Activated CD8-positive, alpha-beta memory T cell treated with anti-CD3 and anti-CD28 coated beads for 48 hours (primary cell): ENCODE measurements at regions not wholly inside any gene's neighbourhood (a gene's known extent, or its start where the extent isn't known, plus 50 kb on each side); places are given as distances from the start of the nearest gene placed in this dataset.

Experiments used
- DNase-seq, 3 experiments: peaks; one replicate each; pipeline ENCODE4 v3.0.0-alpha.2; 2020; ENCODE audit warnings: low read depth in 2 of 3, low spot score in 2 of 3

DNA sequence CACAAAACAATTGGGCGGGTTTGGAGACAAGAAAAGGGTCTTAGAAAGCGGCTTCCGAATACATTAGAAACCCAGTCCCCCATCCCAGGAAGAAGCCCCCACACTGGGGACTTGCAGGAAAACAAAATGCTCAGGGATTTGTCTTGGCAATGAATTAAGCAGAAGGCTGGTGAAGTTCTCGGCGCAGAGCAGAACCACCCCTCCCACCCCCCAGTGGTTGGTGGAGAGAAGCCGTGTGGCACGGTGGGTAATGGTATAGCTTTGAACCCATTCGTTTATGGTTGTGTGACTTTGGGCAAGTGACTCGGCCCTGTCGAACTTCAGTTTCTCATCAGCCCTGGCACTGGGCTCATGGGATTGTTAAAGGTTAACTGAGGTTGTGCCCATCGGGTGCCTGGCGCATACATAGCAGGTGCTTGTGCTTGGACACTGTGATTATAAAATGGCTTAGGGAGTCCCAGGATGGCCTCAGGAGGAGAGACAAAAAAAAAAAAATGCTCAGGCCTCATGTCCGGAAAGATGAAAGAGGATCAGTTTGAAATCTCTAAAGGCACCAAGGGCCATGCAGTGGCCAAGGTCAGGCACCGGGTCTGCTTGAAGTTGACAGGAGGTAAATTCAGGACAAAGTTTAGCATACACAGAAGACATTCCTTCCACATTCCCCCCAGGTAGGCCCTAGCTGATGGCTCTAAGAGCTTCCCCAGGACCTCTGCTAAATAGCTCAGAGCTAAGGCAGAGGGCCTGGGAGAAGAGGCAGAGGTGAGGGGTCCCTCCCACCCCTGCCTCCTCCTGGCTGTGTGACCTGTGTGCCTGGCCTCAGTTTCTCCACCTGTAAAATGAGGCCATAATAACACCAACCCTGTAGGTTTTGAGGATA lies 120.1 kb upstream of the PTPN1 start:
- DNase-seq: no peak

DNA sequence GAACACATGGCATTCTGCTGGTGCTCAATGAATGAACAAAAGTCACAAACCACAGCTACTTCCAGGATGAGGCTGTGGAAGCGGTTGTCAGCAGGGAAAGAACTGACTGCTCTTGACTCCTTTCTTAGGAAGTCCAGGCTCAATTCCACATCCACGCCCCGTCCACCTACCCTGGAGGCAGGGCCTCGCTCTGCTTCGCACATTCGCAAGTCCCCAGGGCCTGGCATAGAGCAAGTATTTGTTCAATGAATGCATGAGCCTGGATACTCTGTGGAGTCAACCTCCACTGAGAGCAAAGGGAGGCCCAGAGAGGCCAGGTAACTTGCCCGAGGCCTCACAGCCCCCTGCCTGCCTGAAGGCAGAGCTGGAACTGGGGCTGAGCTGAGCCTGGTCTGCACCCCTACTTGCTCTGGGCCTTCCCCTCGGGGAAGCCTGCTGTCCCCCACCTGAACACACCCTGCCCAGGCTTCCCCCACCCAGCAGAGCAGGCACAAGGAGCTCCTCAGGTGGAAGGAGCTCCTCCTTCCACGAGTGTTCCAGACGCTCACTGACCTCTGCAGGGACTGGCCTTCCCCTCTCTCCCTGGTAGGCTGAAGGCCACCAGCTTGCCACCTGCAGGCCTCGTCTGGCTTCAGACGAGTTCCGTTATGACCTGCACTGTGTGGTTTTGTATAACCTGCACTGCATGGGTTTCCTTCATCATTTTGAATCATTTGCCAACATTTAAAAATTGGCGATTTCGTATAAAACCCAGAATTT lies 119.3 kb upstream of the PTPN1 start:
- DNase-seq: no peak

- DNase-seq: no peak
These were observed 118.6 kb upstream of the PTPN1 start for GRCh38 chr20:50391444-50392137.

DNA sequence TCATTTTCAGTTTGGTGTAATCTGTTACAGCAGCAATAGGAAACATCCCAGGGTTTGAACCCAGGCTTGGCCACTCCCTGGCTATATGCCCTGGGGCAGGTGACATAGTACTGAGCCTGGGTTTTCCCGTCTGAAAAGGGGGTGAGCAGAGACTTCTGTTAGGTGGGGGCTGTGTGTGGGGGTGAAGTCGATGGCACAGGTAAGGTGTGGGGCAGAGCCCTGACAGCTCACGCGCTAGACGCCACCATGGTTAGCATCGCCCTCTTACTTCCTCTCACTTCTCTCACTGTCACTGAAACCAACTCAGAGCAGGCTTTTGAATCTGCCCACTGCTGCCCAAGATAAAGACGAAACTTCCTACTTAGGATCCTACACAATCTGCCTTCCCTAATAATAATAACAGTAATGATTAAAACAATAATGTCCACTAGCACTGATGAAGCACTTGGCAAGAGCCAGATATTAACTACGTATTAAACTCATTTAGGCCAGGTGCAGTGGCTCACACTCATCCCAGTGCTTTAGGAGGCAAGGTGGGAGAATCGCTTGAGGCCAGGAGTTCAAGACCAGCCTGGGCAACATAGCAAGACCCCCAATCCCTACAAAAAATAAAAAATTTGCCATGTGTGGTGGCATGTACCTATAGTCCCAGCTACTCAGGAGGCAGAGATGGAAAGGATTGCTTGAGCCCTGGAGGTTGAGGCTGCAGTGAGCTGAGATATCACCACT lies 117.9 kb upstream of the PTPN1 start:
- no peak for DNase-seq

GRCh38 chr20:50393242-50393641 lies 116.9 kb upstream of the PTPN1 start:
- DNase-seq: no peak

GRCh38 chr20:50393990-50394561 lies 116.1 kb upstream of the PTPN1 start:
- no peak for DNase-seq

DNA sequence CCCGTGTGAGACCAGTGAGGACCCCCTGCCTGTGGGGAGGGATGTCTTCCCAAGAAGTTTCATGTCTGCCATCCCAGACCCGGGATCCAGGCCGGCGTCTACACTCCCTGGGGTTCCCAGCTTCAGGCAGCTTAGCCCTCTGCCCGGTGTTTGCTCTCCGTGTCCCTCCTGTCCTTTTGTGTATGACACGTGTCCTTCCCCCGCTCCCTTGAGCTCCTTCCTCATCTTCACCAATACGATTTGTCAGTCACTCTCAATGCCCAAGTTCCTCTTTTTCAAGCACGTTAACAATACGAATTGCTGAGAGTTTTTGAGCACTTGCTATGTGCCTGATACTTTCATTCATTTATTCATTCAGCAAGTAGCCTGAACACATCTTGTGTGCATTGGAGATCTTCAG lies 115.6 kb upstream of the PTPN1 start:
- no peak for DNase-seq

DNA sequence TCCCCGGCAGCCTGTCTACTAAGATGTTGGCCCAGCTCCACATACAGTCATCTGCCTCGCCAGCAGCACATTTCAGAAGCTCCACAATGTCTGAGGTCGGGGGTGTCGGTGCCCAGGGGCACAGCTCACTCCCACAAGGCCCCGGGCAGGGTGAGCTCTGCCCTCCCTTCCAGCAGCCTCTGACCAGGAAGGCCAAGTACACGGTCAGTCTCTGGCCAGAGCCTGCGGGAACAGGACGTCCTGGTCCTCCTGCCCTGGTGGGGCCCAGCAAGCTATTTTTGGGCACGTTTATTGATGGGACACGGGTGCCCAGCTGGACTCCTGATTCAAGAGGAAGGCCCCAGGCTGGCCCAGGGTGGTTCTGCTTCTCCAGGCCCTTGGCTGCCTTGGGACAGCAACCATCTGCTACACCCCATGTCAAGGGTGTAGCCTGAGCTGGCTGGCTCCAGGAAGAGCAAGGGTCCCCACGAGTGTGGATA lies 114.9 kb upstream of the PTPN1 start:
- DNase-seq: no peak

- DNase-seq: no peak
These were observed 114.2 kb upstream of the PTPN1 start for GRCh38 chr20:50395914-50396488.

GRCh38 chr20:50396623-50397022 lies 113.6 kb upstream of the PTPN1 start:
- DNase-seq: no peak

GRCh38 chr20:50397058-50397457 lies 113.1 kb upstream of the PTPN1 start:
- DNase-seq: no peak

- DNase-seq: no peak
These were observed 112.1 kb upstream of the PTPN1 start for GRCh38 chr20:50398064-50398463.

DNA sequence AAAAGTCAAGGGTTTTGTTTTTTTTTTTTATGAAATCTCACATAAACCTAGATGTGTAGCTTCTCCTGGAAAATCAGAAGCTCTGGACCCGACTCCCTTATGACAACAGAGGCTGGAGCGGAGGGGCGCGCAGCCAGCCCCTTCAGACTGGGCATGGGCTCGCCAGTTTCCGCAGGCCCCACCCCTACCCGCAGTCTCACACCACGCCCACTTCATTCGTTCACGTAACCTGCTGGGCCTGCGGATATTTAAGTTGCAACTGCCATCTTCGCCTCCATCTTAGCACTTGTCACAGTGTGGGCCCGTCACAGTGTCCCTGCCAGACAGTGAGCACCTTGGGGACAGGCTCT lies 111.7 kb upstream of the PTPN1 start:
- no peak for DNase-seq

DNA sequence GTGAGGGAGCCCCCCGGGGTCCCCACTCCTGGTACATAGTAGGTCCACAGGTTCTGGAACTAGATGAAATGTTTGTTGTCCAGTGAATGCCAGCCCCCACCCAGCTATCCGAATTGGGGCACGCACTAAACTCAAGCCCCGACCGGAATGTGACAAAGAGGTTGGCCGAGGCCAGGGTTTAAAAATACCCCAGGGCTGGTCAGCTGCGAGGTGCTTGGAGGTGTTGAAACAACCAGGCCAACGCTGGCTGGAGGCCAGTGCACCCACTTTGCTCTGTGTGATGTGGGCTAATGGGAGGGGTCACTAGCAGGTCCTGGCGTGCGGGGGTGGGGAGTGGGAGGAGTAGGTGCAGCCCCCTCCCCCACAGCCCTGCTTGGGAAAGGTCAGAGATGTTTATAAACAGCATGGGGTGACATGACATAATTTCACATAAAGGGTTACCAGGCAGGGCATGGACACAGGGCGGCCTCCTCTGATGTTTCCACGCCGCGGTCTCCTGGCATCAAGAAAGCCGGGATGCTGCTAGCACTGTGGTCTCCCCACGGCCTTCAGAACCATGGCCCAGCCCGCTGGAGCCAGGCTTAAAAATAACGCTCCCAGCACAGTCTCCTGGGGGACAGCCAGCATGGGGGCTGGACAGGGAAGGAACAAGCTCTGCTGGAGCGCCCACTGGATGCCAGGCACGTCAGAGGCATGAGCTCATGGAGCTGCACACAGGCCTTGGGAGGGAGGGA lies 111.2 kb upstream of the PTPN1 start:
- DNase-seq: no peak

DNA sequence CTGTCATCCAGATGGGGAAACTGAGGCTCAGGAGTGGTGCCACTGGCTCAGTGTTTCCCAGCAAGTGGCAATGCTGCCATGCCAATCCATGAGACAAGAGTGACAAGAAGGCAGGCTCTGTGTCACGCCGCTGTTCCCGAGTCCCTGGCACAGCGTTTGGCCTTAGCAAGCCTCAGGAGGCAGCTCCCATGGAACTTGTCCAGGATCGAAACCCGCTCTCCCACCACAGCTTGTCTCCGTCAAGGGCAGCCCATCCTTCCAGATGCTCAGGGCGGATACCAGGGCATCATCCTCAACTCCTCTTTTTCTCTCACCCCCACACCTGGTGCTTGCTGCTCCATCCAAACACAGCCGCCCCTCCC lies 110.6 kb upstream of the PTPN1 start:
- DNase-seq: no peak

DNA sequence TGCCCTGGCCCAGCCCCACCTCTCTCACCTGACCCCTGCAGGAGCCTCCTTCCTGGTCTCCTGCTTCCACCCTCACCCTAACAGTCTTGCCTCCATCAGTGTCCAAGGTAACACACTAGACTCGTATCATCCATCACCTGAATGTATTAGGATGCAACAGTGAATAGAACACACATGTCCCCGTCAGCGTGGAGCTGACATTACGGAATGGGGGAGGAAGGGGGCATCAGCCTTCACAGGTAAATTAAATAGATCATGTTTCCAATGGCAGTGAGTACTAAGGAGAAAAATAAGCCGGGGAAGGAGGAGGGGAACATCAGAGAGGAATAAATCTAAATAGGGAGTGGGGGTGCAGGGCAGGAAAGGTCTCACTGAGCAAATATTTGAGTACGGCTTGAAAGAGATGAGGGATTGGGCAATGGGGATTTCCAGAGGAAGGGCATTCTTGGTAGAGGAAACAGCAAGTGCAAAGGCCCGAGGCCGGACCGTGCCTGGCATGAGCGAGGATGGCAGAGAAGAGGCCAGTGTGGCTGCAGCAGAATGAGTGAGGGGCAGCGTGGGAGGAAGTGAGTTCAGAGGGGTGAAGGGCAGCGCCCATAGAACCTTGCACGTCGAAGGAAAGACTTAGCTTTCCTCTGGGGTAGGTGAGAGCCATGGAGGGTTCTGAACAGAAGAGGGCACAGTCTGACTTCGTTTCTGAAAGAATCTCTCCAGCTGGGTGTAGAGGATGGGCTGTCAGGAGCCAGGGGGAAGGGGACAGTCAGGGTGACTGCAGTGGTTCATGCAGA lies 110.1 kb upstream of the PTPN1 start:
- no peak for DNase-seq

DNA sequence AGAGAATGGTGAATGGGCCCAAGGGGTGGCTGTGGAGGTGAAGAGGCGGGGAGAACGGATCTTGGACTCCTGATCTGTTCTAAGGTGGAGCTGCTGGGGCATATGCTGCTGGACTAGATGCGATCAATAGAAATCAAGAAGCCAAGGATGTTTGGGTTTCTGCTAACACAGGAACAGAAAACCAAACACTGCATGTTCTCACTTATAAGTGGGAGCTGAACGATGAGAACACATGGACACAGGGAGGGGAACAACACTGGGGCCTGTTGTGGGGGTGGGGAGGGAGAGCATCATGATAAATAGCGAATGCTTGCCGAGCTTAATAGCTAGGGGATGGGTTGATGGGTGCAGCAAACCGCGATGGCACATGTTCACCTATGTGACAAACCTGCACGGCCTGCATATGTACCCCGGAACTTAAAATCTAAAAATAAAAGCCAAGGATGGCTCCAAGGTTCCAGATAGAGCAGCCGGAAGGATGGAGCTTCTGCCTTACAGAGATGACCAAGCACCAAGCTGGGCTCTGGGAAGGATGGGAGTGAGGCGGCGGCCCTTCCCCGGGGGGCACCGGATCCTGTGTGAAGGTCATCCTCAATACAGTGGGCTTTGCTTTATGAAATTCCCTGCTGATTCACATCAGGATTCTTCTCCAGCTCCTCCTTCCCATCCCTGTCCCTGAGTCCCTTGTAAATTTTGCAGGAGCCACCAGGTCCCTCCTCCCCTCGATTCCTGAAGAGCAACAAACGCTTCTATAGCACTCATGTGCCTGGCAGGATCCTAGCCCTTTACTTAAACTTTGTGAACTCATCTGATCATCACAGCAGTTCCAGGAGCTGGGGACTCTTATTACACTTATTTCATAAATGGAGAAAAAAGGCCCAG lies 109.2 kb upstream of the PTPN1 start:
- no peak for DNase-seq
